Left ventricle myocardium inferior (tissue), 1 donor: ENCODE measurements at regions not wholly inside any gene's neighbourhood (a gene's known extent, or its start where the extent isn't known, plus 50 kb on each side); places are given as distances from the start of the nearest gene placed in this dataset.

Experiments
- DNase-seq: peaks from one replicate; pipeline ENCODE4 v3.0.0-alpha.2; 2020
- H3K27ac ChIP-seq: fragments of 200-600 bp; replicated peaks from 2 replicates; pipeline ENCODE4 v1.8.0; 2021
- H3K27me3 ChIP-seq: fragments of 200-600 bp; 2 replicates; pipeline ENCODE4 v1.8.0; 2021; ENCODE audit warnings: low read depth
- H3K36me3 ChIP-seq: fragments of 200-600 bp; 2 replicates; pipeline ENCODE4 v1.8.0; 2021
- H3K4me1 ChIP-seq: fragments of 200-600 bp; 2 replicates; pipeline ENCODE4 v1.8.0; 2021
- H3K4me3 ChIP-seq: fragments of 200-600 bp; 2 replicates; pipeline ENCODE4 v1.8.0; 2021; ENCODE audit warnings: mild to moderate bottlenecking, moderate library complexity
- H3K9me3 ChIP-seq: fragments of 200-600 bp; replicated peaks from 2 replicates; pipeline ENCODE4 v1.8.0; 2021
- intact Hi-C: fragments of 100-400 bp; cut with micrococcal nuclease; formaldehyde crosslinking; loops from one replicate; pipeline ENCODE4 v1.11.0; 2022
- TF ChIP-seq, protein P1 (sequence below): fragments of 200-600 bp; IDR thresholded peaks from 2 replicates; pipeline ENCODE4 v1.8.0; 2021; ENCODE audit warnings: antibody characterized with exemption, mild to moderate bottlenecking, borderline replicate concordance
- donor health status: DM: no; HTN: yes; CAD: no; lungs with severe emphysema.

- peaks cover 6% of the 10 kb centered on the region for H3K9me3 ChIP-seq
- TF ChIP-seq, protein P1, sequence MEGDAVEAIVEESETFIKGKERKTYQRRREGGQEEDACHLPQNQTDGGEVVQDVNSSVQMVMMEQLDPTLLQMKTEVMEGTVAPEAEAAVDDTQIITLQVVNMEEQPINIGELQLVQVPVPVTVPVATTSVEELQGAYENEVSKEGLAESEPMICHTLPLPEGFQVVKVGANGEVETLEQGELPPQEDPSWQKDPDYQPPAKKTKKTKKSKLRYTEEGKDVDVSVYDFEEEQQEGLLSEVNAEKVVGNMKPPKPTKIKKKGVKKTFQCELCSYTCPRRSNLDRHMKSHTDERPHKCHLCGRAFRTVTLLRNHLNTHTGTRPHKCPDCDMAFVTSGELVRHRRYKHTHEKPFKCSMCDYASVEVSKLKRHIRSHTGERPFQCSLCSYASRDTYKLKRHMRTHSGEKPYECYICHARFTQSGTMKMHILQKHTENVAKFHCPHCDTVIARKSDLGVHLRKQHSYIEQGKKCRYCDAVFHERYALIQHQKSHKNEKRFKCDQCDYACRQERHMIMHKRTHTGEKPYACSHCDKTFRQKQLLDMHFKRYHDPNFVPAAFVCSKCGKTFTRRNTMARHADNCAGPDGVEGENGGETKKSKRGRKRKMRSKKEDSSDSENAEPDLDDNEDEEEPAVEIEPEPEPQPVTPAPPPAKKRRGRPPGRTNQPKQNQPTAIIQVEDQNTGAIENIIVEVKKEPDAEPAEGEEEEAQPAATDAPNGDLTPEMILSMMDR, result no peak
- no peak for DNase-seq
- H3K4me3 ChIP-seq, result no peak overlapping the region
- H3K27ac ChIP-seq, result no peak overlapping the region
- no peaks in the 10 kb centered on the region for H3K4me1 ChIP-seq
- no peaks in the 10 kb centered on the region for H3K36me3 ChIP-seq
- intact Hi-C loops, result no loop called here
- H3K27me3 ChIP-seq, result no peaks in the 10 kb centered on the region
These were observed 1164.9 kb downstream of the DNAJB9 start for GRCh38 chr7:109734601-109735000.

DNA sequence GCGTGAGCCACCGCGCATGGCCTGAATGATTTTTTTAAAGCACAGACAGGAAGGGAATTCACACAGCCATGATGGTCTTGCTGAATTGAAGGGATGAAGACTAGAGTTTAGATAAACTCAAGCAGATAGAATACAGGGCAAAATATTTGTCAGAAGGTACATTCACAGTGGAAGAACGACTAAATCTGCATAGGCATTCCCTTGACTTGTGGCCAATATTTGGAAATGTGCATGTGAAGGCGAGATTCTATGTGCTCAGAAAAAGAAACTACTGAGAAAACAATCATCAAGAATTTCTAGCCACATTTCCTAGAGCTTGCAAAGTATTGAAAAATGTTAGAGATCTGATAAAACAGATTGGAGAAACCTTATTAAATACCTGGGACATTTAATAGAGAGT, 1166.2 kb downstream of the DNAJB9 start:
- Histone ChIP-seq H3K4me1 (no peaks in the 10 kb centered on the region), H3K27me3 (no peaks in the 10 kb centered on the region), H3K36me3 (no peaks in the 10 kb centered on the region), H3K27ac (no peak overlapping the region), H3K4me3 (no peak overlapping the region), H3K9me3 (peaks cover 12% of the 10 kb centered on the region)
- intact Hi-C loops, result no loop called here
- no peak for DNase-seq
- TF ChIP-seq, protein P1, result no peak

DNA sequence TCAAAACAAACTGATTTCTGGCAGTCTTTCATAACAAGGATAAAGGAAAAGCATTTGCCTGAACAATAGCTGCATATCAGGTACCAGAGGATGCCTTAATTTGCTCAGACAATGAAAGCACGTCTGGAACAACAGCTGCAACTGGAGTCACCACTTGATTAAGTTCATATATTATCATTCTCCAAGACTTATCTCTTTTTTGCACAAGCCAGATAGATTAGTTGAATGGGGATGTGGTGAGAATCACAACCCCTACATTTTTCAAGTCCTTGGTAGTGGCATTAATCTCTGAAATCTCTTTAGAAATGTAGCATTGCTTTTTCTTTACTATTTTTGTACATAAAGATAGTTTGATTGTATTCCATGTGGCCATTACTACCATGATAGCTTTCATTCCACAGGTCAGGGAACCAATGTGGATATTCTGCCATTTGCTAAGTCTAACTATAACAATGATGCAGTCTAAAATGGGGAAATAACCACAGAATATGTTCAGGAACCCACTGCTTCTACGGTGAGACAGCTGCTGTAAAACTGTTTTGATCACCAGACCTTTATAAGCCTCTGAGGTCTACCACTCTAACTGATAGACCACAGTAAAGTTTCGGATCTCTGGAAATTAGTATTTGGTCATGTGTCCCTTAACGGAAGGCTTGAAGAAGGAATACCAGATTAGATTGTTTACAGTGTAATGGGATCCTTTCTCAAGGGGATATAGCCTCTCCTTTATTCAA, 1176.2 kb downstream of the DNAJB9 start:
- intact Hi-C loops, result no loop called here
- H3K27me3 ChIP-seq, result no peaks in the 10 kb centered on the region
- H3K4me3 ChIP-seq, result no peak overlapping the region
- H3K36me3 ChIP-seq, result no peaks in the 10 kb centered on the region
- no peaks in the 10 kb centered on the region for H3K4me1 ChIP-seq
- TF ChIP-seq, protein P1, result no peak
- H3K27ac ChIP-seq, result no peak overlapping the region
- DNase-seq, result no peak
- H3K9me3 ChIP-seq, result no peaks in the 10 kb centered on the region

- Histone ChIP-seq H3K9me3 (peaks cover 10% of the 10 kb centered on the region), H3K4me3 (no peak overlapping the region), H3K27ac (no peak overlapping the region), H3K27me3 (no peaks in the 10 kb centered on the region), H3K36me3 (no peaks in the 10 kb centered on the region), H3K4me1 (no peaks in the 10 kb centered on the region)
- intact Hi-C loops, result no loop called here
- TF ChIP-seq, protein P1, result no peak
- no peak for DNase-seq
These were observed 1181.6 kb downstream of the DNAJB9 start for GRCh38 chr7:109751241-109751640.

DNA sequence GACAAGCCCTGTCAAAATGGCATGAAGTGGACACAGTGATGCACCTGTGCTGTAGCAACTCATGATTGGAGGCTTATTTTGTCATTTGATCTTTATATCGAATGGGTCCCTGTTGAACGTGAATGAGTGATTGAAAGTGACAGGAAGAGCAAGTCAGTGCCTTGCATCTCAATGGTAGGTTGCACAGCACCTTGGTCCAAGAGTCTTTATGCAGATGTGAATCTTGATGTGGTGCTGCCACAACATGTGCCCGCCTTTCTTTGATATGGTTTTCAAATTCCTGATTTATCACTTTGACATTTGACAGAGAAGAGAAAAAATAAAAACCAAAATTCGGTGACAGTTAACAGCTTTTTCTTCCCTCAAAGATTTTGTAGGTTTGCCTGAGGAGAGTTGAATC, 1182.4 kb downstream of the DNAJB9 start:
- H3K36me3 ChIP-seq, result no peaks in the 10 kb centered on the region
- DNase-seq, result no peak
- peaks cover 15% of the 10 kb centered on the region for H3K9me3 ChIP-seq
- TF ChIP-seq, protein P1, result no peak
- no peaks in the 10 kb centered on the region for H3K27me3 ChIP-seq
- H3K27ac ChIP-seq, result no peak overlapping the region
- intact Hi-C loops, result no loop called here
- no peaks in the 10 kb centered on the region for H3K4me1 ChIP-seq
- H3K4me3 ChIP-seq, result no peak overlapping the region
